ENCODE measurements at regions not wholly inside any gene's neighbourhood (a gene's known extent, or its start where the extent isn't known, plus 50 kb on each side); places are given as distances from the start of the nearest gene placed in this dataset.

GRCh38 chr10:59003203-59003602 lies 173.2 kb upstream of the PHYHIPL start:
- Histone ChIP-seq H2BK15ac (ENCODE audit: low read depth, low read length) (no peak overlapping the region), H3K27ac (ENCODE audit: insufficient read depth, low read length) (no peak overlapping the region), H3K23ac (ENCODE audit: low read depth, low read length) (no peak overlapping the region), H3K27me3 (ENCODE audit: control insufficient read depth, insufficient read depth, low read length) (no peaks in the 10 kb centered on the region; the same call in 1 of the 2 replicates), H3K4me3 (ENCODE audit: insufficient read depth, low read depth, low read length) (no peak overlapping the region), H2AK5ac (ENCODE audit: low read depth, low read length) (no peak overlapping the region), H2BK5ac (ENCODE audit: low read depth, low read length, poor library complexity, severe bottlenecking) (no peak overlapping the region), H3K4me1 (ENCODE audit: control insufficient read depth, insufficient read depth, low read length) (no peaks in the 10 kb centered on the region), H3K36me3 (ENCODE audit: control insufficient read depth, insufficient read depth, low read length) (no peaks in the 10 kb centered on the region), H3K9me1 (ENCODE audit: insufficient read depth, low read length) (no peaks in the 10 kb centered on the region), H4K20me1 (ENCODE audit: insufficient read depth, low read length) (no peaks in the 10 kb centered on the region), H3K4ac (ENCODE audit: low read depth, low read length) (no peak overlapping the region), H3K14ac (replicated peaks; ENCODE audit: low read depth, low read length) (no peak overlapping the region), H3K18ac (ENCODE audit: low read depth, low read length) (no peak overlapping the region), H4K91ac (ENCODE audit: insufficient read depth, low read depth, low read length) (no peak overlapping the region), H3K79me1 (ENCODE audit: low read depth in 1 of 2, low read length in 2 of 2) (no peaks in the 10 kb centered on the region), H4K8ac (ENCODE audit: low read depth in 2 of 2, low read length in 2 of 2) (no peak overlapping the region), H2AFZ (replicated peaks; ENCODE audit: low read length, poor library complexity) (no peak overlapping the region), H2BK20ac (ENCODE audit: low read depth, low read length) (no peak overlapping the region), H2BK120ac (ENCODE audit: low read depth, low read length) (no peak overlapping the region), H3K9me3 (ENCODE audit: control insufficient read depth, insufficient read depth, low read length) (no peaks in the 10 kb centered on the region), H3K9ac (ENCODE audit: low read depth, low read length) (no peak overlapping the region), H4K5ac (ENCODE audit: low read depth, low read length) (no peak overlapping the region), H3K56ac (ENCODE audit: extremely low read depth, insufficient read depth, low read length) (no peak overlapping the region), H3K4me2 (ENCODE audit: low read depth, low read length) (no peak overlapping the region), H2AK9ac (replicated peaks; ENCODE audit: low read depth, low read length, poor library complexity) (no peak overlapping the region)
- POLR2A ChIA-PET (ENCODE audit: unreplicated experiment) = no interaction called here
- no peak for TF ChIP-seq MAZ (IDR thresholded peaks at IDR 0.05; ENCODE audit: borderline replicate concordance, low read depth, low read length)
- TF ChIP-seq BHLHE40 (IDR thresholded peaks at IDR 0.05; ENCODE audit: low read depth, low read length) = no peak
- intact Hi-C loops (cut with micrococcal nuclease) = no loop called here
- in situ Hi-C loops (cut with MboI; ENCODE audit: low sequenced_read_pairs) = no loop called here
- no peak for DNase-seq
- CTCF ChIA-PET = no interaction called here
- BruUV-seq (replicated peaks) = no TSS peak
- dilution Hi-C loops (cut with HindIII; ENCODE audit: low sequenced_read_pairs, unreplicated experiment) = no loop called here
- WGBS, 2 experiments (ENCODE audit: extremely low coverage in 2 of 2, insufficient read length in 1 of 2) = 0% methylated on average over 1 of the region's 1 CpG; no CpG with 5 or more reads in 1 of the 2 experiments
- ATAC-seq (ENCODE audit: low read depth) = no peak
